Heart left ventricle (tissue), 16 donors: ENCODE measurements at regions not wholly inside any gene's neighbourhood (a gene's known extent, or its start where the extent isn't known, plus 50 kb on each side); places are given as distances from the start of the nearest gene placed in this dataset.

Source experiments
- ATAC-seq, 4 donors: fragments of 200-7000 bp; cut with Tn5 transposase; one replicate each; pipeline ENCODE4 v1.9.1; 2020 to 2022; ENCODE audit warnings: moderate library complexity in 4 of 4, mild to moderate bottlenecking in 3 of 4, moderate number of reproducible peaks in 1 of 4
- DNase-seq, 5 donors: peaks; one replicate each; pipeline ENCODE4 v3.0.0-alpha.2; 2020
- H3K27ac ChIP-seq, 12 donors: fragments of 200-600 bp; sonication (generic) in 4 of 12; one replicate each; pipeline versions ENCODE4 v1.5.0 to v1.8.0; 2016 to 2022; ENCODE audit warnings: mild to moderate bottlenecking in 2 of 12
- H3K27me3 ChIP-seq, 9 donors: fragments of 200-600 bp; sonication (generic) in 2 of 9; one replicate each; pipeline versions ENCODE4 v1.5.1 to v1.8.0; 2016 to 2022; ENCODE audit warnings: mild to moderate bottlenecking in 3 of 9
- H3K36me3 ChIP-seq, 9 donors: fragments of 200-600 bp; sonication (generic) in 2 of 9; one replicate each; pipeline versions ENCODE4 v1.5.0 to v1.8.0; 2018 to 2022; ENCODE audit warnings: mild to moderate bottlenecking in 2 of 9
- H3K4me1 ChIP-seq, 12 donors: fragments of 200-600 bp; sonication (generic) in 4 of 12; one replicate each; pipeline versions ENCODE4 v1.5.0 to v1.8.0; 2016 to 2022; ENCODE audit warnings: mild to moderate bottlenecking in 3 of 12
- H3K4me3 ChIP-seq, 12 donors: fragments of 200-600 bp; sonication (generic) in 4 of 12; one replicate each; pipeline versions ENCODE4 v1.5.0 to v1.8.0; 2017 to 2022; ENCODE audit warnings: mild to moderate bottlenecking in 9 of 12, moderate library complexity in 4 of 12
- H3K9me3 ChIP-seq, 12 donors: fragments of 200-600 bp; sonication (generic) in 4 of 12; one replicate each; pipeline versions ENCODE4 v1.5.0 to v1.8.0; 2016 to 2022; ENCODE audit warnings: mild to moderate bottlenecking in 1 of 12
- CTCF ChIP-seq, 12 donors: fragments of 200-600 bp; sonication (generic) in 4 of 12; IDR thresholded peaks; one replicate each; pipeline versions ENCODE4 v1.5.0 to v1.8.0; 2018 to 2022; ENCODE audit warnings: antibody characterized with exemption in 12 of 12, mild to moderate bottlenecking in 5 of 12
- POLR2A ChIP-seq, 2 donors: fragments of 450-650 bp; IDR thresholded peaks; one replicate each; pipeline ENCODE4 v1.6.1; 2017; ENCODE audit warnings: antibody characterized with exemption in 2 of 2, mild to moderate bottlenecking in 2 of 2, moderate library complexity in 2 of 2
- WGBS, 4 donors: extraction: QIAGEN DNeasy Blood & Tissue Kit in 2 of 4; methylation state at CpG; one replicate each; pipeline versions ENCODE4 v1.1.5 to v1.1.7; 2013 to 2018; 5-methylcytosine and 5-hydroxymethylcytosine counted together
- intact Hi-C, 10 donors: fragments of 100-400 bp; cut with DNase I; formaldehyde crosslinking; loops; one replicate each; pipeline versions ENCODE4 v1.11.1 to v1.14.2; 2022
- donor health status: ischemic (EF 13 %, LVEDD 7.1; RV severe dilation, severe dysfunction).
- donor health status: healthy with polysubstance abuse.
- donor health status: DM: no; HTN: yes; CAD: no.
- donor health status: DM: no; HTN: no; CAD: no.
- donor health status: ischemic (EF 25% LVEDD 6.9; RV normal size, moderate dysfunction).
- donor health status: ischemic (EF 25% LVEDD 5.7; RV mildly dilated, moderate dysfunction).
- donor health status: healthy.
- donor health status: DM: yes; HTN: yes; CAD: no.
- donor health status: ischemic (EF 35%, LVEDD 5.7; RV mildly dilated, moderate dysfunction).
- donor health status: nonischemic (EF 11% LVEDD 7.7; RV severe dilation, severe dysfunction).
- donor health status: DM: yes; HTN: yes; CAD: no.
- donor health status: PGD.
- donor health status: ischemic (EF 29% LVEDD 5.4; RV normal size, mild dysfunction).
- donor health status: nonischemic (EF 23%, LVEDD 6.1; RV moderate dilation, normal function).

- H3K9me3 ChIP-seq = peaks cover 0 to 10% (median 0%) of the 10 kb centered on the region in 12 donors
- 82 to 95% (median 91%) methylated on average over 6 of the region's 6 CpGs for WGBS, 4 donors
Measured at GRCh38 chr13:73387318-73387717, 328.5 kb downstream of the KLF5 start.

GRCh38 chr13:73385848-73386247, 327.0 kb downstream of the KLF5 start:
- no peaks in the 10 kb centered on the region for H3K4me1 ChIP-seq
- intact Hi-C loops = no loop called here
- DNase-seq (no peak), ATAC-seq (no peak)
- no peaks in the 10 kb centered on the region for H3K27me3 ChIP-seq
- peaks cover 0 to 9% (median 0%) of the 10 kb centered on the region in 12 donors for H3K9me3 ChIP-seq
- no peaks in the 10 kb centered on the region for H3K36me3 ChIP-seq
- no peak overlapping the region for H3K27ac ChIP-seq
- no peak overlapping the region for H3K4me3 ChIP-seq
- no peak for TF ChIP-seq POLR2A (IDR thresholded peaks at IDR 0.05)
- no peak for TF ChIP-seq CTCF (IDR thresholded peaks at IDR 0.05)

More at GRCh38 chr13:73387318-73387717, 328.5 kb downstream of the KLF5 start:
- Histone ChIP-seq H3K27me3 (no peaks in the 10 kb centered on the region), H3K4me3 (no peak overlapping the region), H3K27ac (no peak overlapping the region), H3K36me3 (no peaks in the 10 kb centered on the region), H3K4me1 (no peaks in the 10 kb centered on the region)
- intact Hi-C loops = no loop called here
- DNase-seq = no peak
- TF ChIP-seq CTCF (IDR thresholded peaks at IDR 0.05) (no peak), POLR2A (IDR thresholded peaks at IDR 0.05) (no peak)
- ATAC-seq = no peak

- H3K4me1 ChIP-seq = no peaks in the 10 kb centered on the region
- ATAC-seq (no peak), DNase-seq (no peak)
- intact Hi-C loops = no loop called here
- 75 to 84% (median 79%) methylated on average over 5 of the region's 5 CpGs for WGBS, 4 donors
- no peak overlapping the region for H3K27ac ChIP-seq
- H3K27me3 ChIP-seq = no peaks in the 10 kb centered on the region
- no peaks in the 10 kb centered on the region for H3K36me3 ChIP-seq
- no peaks in the 10 kb centered on the region for H3K9me3 ChIP-seq
- TF ChIP-seq POLR2A (IDR thresholded peaks at IDR 0.05) = no peak
- TF ChIP-seq CTCF (IDR thresholded peaks at IDR 0.05) = no peak
- H3K4me3 ChIP-seq = no peak overlapping the region
Measured at GRCh38 chr13:73372666-73373627, 314.1 kb downstream of the KLF5 start.

GRCh38 chr13:73370066-73370465, 311.3 kb downstream of the KLF5 start:
- Histone ChIP-seq H3K4me1 (no peaks in the 10 kb centered on the region), H3K27me3 (no peaks in the 10 kb centered on the region), H3K36me3 (no peaks in the 10 kb centered on the region), H3K4me3 (no peak overlapping the region), H3K9me3 (no peaks in the 10 kb centered on the region), H3K27ac (no peak overlapping the region)
- no peak for ATAC-seq
- TF ChIP-seq CTCF (IDR thresholded peaks at IDR 0.05) (no peak), POLR2A (IDR thresholded peaks at IDR 0.05) (no peak)
- intact Hi-C loops = no loop called here
- no peak for DNase-seq
- 83 to 95% (median 90%) methylated on average over 3 of the region's 3 CpGs for WGBS, 4 donors
